ENCODE measurements at regions not wholly inside any gene's neighbourhood (a gene's known extent, or its start where the extent isn't known, plus 50 kb on each side); places are given as distances from the start of the nearest gene placed in this dataset.

DNA sequence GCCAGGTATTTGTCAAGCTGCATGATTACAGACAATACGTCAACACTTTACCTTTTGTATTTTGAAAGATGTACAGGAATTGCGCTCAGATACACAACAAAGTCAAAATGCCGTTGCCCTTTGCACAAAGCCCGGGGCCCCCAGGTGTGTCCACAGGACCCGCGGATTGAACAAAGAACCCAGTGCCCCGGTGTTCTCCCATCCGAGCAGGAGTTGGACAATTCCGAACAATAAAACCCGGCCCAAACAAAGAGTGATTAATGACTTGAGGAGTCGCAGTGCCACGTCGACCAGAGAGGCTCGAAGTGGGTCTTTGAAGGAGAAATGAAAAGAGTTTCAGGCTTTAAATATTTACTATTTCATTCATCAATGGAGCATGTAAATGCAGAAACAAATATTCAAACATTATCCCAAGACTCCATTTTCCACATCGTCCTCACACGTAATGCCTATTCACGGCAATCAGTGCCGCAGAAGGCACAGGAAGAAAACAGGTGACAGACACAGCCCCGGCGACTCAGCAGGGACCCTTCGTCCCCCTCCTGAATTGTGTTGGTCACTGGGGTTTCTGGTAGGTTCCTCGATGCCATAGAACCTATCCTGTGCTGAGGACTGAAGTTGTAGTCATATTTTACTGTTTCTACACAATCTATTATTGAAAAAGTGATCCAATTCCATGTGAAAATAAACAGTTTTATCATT lies 70.9 kb upstream of the MGMT start:
- no peak for DNase-seq

DNA sequence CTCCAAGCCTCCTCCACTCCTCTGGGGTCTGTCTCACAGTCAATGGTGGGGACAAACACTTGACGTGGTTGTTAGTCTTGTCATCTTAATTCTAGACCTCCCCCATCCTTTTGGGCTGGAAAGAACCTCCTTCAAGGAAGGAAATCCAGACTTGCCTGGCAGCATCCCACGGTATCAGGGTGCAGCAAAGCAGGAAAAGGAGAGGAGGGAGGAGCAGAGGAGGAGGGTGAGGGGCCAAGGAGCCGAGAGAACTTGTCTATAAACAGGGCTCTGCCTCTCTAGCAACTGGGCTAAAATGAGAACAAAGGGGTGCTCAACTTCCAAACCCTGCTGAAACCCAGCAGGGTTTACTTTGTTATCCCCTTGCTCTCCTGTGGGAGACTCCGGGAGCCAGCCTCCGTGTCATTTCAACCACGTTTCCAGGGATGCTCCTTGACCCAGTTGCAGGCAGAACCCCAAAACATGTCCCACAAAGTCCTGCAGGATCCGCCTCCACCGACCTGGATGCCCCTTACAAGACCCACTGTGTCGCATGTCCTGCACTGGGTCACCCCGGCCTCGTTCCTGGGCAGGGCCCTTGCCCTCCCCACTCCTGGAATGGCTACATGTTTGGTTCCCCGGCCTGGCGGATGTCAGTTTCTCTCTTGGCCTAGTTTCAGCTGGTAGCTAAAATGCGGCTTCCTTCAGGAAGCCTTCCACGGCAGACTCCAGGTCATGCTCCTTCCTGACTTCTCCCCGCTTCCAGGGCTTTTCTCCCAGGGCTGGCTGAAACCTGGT lies 69.7 kb upstream of the MGMT start:
- no peak for DNase-seq

- no peak for DNase-seq
Observed at GRCh38 chr10:129398711-129399141, 68.3 kb upstream of the MGMT start.

DNA sequence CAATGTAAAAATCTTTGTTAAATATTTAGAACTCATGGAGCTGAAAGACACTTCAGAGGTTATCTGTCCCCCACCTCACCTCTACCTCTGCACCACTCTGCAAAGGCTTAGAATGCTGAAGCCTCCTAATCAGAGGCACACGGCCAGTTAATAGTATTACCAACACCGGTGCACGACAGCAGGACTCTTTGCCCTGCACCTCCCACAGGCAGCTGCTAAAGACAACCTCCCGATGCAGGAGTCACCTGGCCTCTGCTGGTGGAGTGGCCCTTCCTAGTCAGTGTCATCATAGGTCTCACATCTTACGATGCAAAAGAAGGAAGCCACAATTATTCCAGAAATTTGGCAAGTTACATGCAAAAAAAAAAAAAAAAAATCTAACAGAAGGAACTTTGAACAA lies 66.6 kb upstream of the MGMT start:
- no peak for DNase-seq

- no peak for DNase-seq
Observed at GRCh38 chr10:129402459-129402858, 64.6 kb upstream of the MGMT start.

GRCh38 chr10:129404091-129404490 lies 63.0 kb upstream of the MGMT start:
- DNase-seq, result no peak

GRCh38 chr10:129405389-129405788 lies 61.7 kb upstream of the MGMT start:
- no peak for DNase-seq

- no peak for DNase-seq
Observed at GRCh38 chr10:129410688-129411392, 56.2 kb upstream of the MGMT start.

GRCh38 chr10:129411393-129411705 lies 55.7 kb upstream of the MGMT start:
- no peak for DNase-seq

GRCh38 chr10:129411772-129412171 lies 55.3 kb upstream of the MGMT start:
- no peak for DNase-seq

GRCh38 chr10:129413024-129413423 lies 54.0 kb upstream of the MGMT start:
- no peak for DNase-seq

DNA sequence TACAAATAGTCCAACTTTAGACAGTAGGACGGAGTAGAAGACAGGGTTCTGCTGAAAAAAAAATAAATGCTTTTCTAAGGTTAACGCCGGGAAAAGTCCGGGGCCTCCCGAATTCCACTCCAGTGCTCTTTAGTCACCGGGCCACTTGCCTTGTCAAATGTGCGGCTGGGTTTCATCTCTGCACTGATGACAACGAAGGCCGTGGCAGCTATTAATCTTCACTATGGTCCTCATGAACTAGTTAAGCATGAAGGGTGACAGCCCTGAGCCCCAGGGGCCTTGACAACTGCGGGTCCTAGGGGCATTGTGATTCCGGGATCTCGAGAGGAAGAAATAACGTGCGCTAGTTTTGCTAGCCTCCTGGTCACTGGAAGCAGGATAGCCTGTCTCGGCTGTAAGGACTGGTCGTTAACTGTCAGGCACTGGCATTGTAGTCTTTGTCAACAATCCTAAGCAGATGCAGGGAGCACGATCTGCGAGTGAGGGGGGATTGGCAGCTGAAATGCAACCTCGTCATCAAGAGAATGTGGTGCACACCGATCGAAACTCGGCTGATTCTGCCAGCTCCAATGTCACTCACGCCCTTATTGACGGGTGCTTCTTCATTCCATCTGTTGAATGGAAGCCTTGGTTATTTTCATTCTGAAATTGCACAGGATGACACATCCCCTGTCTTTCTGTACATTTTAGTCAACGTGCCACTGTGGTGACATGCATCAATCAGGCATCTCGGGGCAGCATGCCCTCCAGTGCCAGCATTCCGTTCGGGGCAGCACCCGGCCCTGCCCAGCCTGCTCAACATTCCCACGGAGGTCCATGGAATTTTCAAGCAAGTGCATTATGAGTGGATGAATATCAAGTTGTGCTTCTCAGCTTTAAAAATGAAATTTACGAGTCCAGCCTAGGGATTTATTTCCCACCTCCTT lies 51.6 kb upstream of the MGMT start:
- DNase-seq, result no peak

DNA sequence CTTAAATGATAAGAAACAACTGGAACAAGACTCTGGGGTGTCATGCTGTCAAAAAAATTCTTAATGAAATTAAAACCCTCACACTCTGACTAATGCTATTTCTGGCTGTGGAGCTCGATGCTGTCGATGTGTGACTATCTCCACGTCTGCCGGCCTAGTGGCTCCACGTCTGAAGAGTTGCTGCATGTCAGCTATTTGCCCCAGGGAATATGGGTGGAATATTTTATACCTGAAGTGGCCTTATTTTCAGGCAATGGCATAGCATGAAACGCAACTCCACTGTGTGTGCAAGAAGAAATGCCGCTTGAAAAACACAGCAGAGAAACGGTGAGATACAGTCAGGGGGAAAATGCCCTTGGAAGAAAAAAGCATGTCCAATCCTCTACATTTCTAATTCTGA lies 50.9 kb upstream of the MGMT start:
- no peak for DNase-seq

GRCh38 chr10:129416956-129417765 lies 49.9 kb upstream of the MGMT start:
- DNase-seq, result no peak

Data from CD4-positive, alpha-beta T cell treated with Interleukin-15 for 1 hour (primary cell).